ENCODE measurements at regions not wholly inside any gene's neighbourhood (a gene's known extent, or its start where the extent isn't known, plus 50 kb on each side); places are given as distances from the start of the nearest gene placed in this dataset.

- TF ChIP-seq CTCF (IDR thresholded peaks at IDR 0.05), result no peak
- no peak for TF ChIP-seq EP300 (IDR thresholded peaks at IDR 0.05)
- TF ChIP-seq POLR2A (IDR thresholded peaks at IDR 0.05), result no peak
Observed at GRCh38 chr1:104854529-104854928, 1104.8 kb downstream of the AMY1C start.
